Mesodermal cell (in vitro differentiated cells): ENCODE measurements at regions not wholly inside any gene's neighbourhood (a gene's known extent, or its start where the extent isn't known, plus 50 kb on each side); places are given as distances from the start of the nearest gene placed in this dataset.

Experiments used
- H3K27ac ChIP-seq: 2 replicates; pipeline ENCODE4 v1.7.0; 2013; ENCODE audit warnings: mild to moderate bottlenecking, low read depth, low read length, moderate library complexity; ENCODE audit not compliant: severe bottlenecking
- H3K36me3 ChIP-seq: 2 replicates; pipeline ENCODE4 v1.7.1; 2013; ENCODE audit warnings: mild to moderate bottlenecking, low read length, moderate library complexity; ENCODE audit not compliant: control insufficient read depth, insufficient read depth
- H3K4me1 ChIP-seq: one replicate; pipeline ENCODE4 v1.7.1; 2013; ENCODE audit warnings: mild to moderate bottlenecking, low read length; ENCODE audit not compliant: insufficient read depth, control insufficient read depth, poor library complexity, severe bottlenecking
- H3K4me3 ChIP-seq: 2 replicates; pipeline ENCODE4 v1.7.0; 2013; ENCODE audit warnings: low read length, control low read depth, mild to moderate bottlenecking; ENCODE audit not compliant: insufficient read depth, poor library complexity, severe bottlenecking; ENCODE audit errors: extremely low read depth
- H3K9me3 ChIP-seq: 2 replicates; pipeline ENCODE4 v1.7.1; 2013; ENCODE audit warnings: mild to moderate bottlenecking, low read length, moderate library complexity; ENCODE audit not compliant: control insufficient read depth
- WGBS, 2 experiments: methylation state at CpG; one replicate each; pipeline ENCODE4 v1.1.5; 2013; ENCODE audit warnings: missing lambda C conversion rate in 2 of 2; ENCODE audit not compliant: insufficient coverage in 2 of 2; 5-methylcytosine and 5-hydroxymethylcytosine counted together

DNA sequence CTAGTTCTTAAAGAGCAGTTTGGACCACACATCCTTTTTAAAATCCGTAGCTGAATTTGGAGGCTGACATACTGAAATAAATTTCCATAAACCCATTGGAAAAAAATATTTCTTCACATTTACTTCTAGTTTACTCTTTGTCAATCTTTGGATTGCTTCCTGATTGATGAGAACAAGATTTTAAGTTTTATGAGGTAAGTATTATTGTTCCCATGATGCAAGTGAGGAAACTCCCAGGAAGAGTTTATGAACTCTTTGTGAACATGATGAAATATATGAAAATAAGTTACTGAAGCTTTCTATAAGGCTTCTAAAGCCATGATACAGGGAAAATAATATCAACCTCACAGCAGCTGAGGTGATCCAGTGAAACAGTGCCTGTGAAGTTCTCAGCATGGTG lies 320.0 kb downstream of the GJA1 start:
- Histone ChIP-seq H3K4me1 (peaks cover 2% of the 10 kb centered on the region), H3K36me3 (no peaks in the 10 kb centered on the region), H3K4me3 (no peak overlapping the region), H3K27ac (no peak overlapping the region), H3K9me3 (no peaks in the 10 kb centered on the region)
- 100% methylated on average over 1 of the region's 1 CpG; no CpG with 5 or more reads in 1 of the 2 experiments for WGBS, 2 experiments

DNA sequence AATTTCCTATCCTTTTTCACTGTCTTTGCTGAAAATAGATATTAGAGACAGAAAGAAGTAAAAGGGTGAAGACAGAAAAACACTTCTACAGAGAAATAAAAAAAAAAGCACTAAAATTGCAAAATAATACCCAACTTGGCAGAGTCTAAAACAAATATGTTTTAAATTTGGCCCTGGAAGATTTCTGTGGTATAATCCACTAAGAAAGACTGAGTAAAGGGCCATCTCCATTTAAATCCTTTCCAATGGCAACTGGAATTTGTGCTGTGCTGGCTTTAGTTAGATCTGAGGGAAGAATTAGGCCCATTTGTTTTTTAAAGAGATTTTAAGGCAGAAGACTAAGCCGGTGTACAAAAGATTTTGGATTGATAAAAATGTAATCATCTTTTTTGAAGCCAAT lies 321.2 kb downstream of the GJA1 start:
- Histone ChIP-seq H3K27ac (no peak overlapping the region), H3K9me3 (no peaks in the 10 kb centered on the region), H3K4me3 (no peak overlapping the region), H3K36me3 (no peaks in the 10 kb centered on the region), H3K4me1 (peaks cover 3% of the 10 kb centered on the region)
- whole genome bisulfite sequencing, 2 experiments: no CpG with 5 or more reads among the region's 1 CpG

DNA sequence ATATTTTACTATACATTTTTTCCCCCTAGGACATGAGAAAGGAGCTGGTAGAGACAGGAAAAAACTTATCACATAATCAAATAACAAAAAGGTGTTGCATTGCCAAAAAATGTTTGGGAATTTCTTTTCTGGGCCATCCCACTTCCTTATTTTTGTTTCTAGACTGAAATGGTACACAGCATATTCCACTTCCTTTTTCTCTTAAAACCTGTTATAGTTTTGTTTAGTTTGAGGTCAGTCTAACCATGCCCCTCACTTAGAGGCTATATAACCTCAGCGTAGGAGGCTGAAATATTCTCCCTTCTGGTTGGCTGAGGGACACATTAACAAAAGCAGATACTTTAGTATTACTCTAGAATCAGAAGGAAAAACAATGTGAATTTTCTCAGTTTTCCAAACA lies 323.9 kb downstream of the GJA1 start:
- WGBS, 2 experiments: no CpG with 5 or more reads among the region's 1 CpG
- Histone ChIP-seq H3K9me3 (no peaks in the 10 kb centered on the region), H3K27ac (no peak overlapping the region), H3K36me3 (no peaks in the 10 kb centered on the region), H3K4me3 (no peak overlapping the region), H3K4me1 (peaks cover 3% of the 10 kb centered on the region)

DNA sequence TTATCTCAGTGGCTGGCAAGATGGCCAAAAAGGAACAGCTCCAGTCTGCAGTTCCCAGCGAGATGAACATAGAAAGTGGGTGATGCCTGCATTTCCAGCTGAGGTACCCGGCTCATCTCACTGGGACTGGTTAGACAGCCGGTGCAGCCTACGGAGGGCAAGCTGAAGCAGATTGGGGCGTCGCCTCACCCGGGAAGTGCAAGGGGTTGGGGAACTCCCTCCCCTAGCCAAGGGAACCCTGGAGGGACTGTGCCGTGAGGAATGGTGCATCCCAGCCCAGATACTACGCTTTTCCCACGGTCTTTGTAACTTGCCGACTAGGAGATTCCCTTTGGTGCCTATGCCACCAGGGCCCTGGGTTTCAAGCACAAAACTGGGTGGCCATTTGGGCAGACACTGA lies 324.7 kb downstream of the GJA1 start:
- WGBS, 2 experiments: 83 to 89% methylated on average over 11 of the region's 11 CpGs
- H3K4me3 ChIP-seq: no peak overlapping the region
- H3K9me3 ChIP-seq: no peaks in the 10 kb centered on the region
- peaks cover 8% of the 10 kb centered on the region for H3K4me1 ChIP-seq
- no peak overlapping the region for H3K27ac ChIP-seq
- H3K36me3 ChIP-seq: no peaks in the 10 kb centered on the region

DNA sequence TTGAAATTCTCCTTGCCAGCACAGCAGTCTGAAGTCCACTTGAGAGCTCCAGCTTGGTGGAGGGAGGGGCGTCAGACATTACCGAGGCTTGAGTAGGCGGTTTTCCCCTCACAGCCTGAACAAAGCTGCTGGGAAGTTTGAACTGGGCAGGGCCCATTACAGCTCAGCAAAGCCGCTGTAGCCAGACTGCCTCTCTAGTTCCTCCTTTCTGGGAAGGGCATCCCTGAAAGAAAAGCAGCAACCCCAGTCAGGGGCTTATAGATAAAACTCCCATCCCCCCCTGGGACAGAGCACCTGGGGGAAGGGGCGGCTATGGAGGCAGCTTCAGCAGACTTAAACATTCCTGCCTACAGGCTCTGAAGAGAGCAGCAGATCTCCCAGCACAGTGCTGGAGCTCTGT lies 325.3 kb downstream of the GJA1 start:
- H3K27ac ChIP-seq: no peak overlapping the region
- peaks cover 12% of the 10 kb centered on the region for H3K4me1 ChIP-seq
- H3K9me3 ChIP-seq: no peaks in the 10 kb centered on the region
- 71 to 77% methylated on average over 4 of the region's 5 CpGs for WGBS, 2 experiments
- H3K36me3 ChIP-seq: no peaks in the 10 kb centered on the region
- H3K4me3 ChIP-seq: no peak overlapping the region

- Histone ChIP-seq H3K9me3 (no peaks in the 10 kb centered on the region), H3K4me1 (peaks cover 12% of the 10 kb centered on the region), H3K27ac (no peak overlapping the region), H3K36me3 (no peaks in the 10 kb centered on the region), H3K4me3 (no peak overlapping the region)
- WGBS, 2 experiments: 87 to 97% methylated on average over 3 of the region's 3 CpGs
These were observed 329.0 kb downstream of the GJA1 start for GRCh38 chr6:121764493-121764892.

DNA sequence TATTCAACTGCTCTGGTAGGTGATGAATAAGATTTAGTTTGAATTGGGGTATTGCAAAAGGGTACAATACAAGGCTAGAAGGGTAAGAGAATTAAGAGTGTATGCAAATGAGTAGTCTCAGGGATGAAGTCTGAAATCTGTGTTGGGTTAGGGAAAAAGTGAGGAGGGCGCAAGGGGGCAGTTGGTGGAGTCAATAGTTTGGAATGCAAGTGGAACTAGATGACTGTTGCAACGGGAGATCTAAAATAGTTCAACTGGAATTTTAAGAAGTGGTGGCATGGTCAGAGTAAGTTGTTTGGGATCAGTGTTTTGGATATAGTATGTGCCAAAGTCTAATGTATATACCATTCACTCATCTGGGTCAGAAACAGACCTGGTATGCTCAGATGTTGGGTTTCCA lies 329.6 kb downstream of the GJA1 start:
- Histone ChIP-seq H3K4me1 (peaks cover 12% of the 10 kb centered on the region), H3K36me3 (no peaks in the 10 kb centered on the region), H3K27ac (no peak overlapping the region), H3K9me3 (no peaks in the 10 kb centered on the region), H3K4me3 (no peak overlapping the region)
- WGBS, 2 experiments: 72 to 83% methylated on average over 2 of the region's 2 CpGs

GRCh38 chr6:121767211-121767610 lies 331.8 kb downstream of the GJA1 start:
- Histone ChIP-seq H3K4me3 (no peak overlapping the region), H3K9me3 (no peaks in the 10 kb centered on the region), H3K36me3 (no peaks in the 10 kb centered on the region), H3K27ac (no peak overlapping the region), H3K4me1 (peaks cover 9% of the 10 kb centered on the region)
- 100% methylated on average over 1 of the region's 3 CpGs for WGBS, 2 experiments

DNA sequence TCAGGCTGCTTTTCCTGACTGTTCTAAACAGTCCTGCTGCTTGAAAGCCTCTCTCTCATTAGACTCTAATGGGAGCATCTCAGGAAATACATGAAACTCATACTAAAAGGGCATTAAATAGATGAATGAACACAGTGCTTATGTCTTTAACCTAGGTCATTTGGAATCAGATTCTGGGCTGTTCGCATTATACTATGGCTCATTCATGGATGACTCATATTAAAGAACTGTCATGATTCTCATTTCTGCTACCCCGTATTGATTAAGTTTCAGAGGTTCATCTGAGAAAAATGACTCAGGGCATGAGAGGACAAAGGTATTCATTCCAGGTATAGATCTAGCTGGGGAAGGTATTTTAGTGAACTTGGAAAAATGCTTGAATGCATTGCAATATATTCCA lies 335.5 kb downstream of the GJA1 start:
- Histone ChIP-seq H3K36me3 (no peaks in the 10 kb centered on the region), H3K4me3 (no peak overlapping the region), H3K9me3 (no peaks in the 10 kb centered on the region), H3K4me1 (no peaks in the 10 kb centered on the region), H3K27ac (no peak overlapping the region)
- 100% methylated on average over 1 of the region's 2 CpGs; no CpG with 5 or more reads in 1 of the 2 experiments for WGBS, 2 experiments

GRCh38 chr6:121771937-121772720 lies 336.7 kb downstream of the GJA1 start:
- Histone ChIP-seq H3K9me3 (no peaks in the 10 kb centered on the region), H3K27ac (no peak overlapping the region), H3K4me1 (no peaks in the 10 kb centered on the region), H3K4me3 (no peak overlapping the region), H3K36me3 (no peaks in the 10 kb centered on the region)
- WGBS, 2 experiments: 86 to 89% methylated on average over 2 to 3 of the region's 4 CpGs

GRCh38 chr6:121776054-121776453 lies 340.6 kb downstream of the GJA1 start:
- no peak overlapping the region for H3K27ac ChIP-seq
- no peak overlapping the region for H3K4me3 ChIP-seq
- H3K9me3 ChIP-seq: peaks cover 6% of the 10 kb centered on the region
- H3K36me3 ChIP-seq: no peaks in the 10 kb centered on the region
- H3K4me1 ChIP-seq: no peaks in the 10 kb centered on the region
- WGBS, 2 experiments: no CpG with 5 or more reads among the region's 2 CpGs
